NCI-H2171 treated with DMSO at 0.1 percent for 48 hours (cell line): ENCODE measurements at regions not wholly inside any gene's neighbourhood (a gene's known extent, or its start where the extent isn't known, plus 50 kb on each side); places are given as distances from the start of the nearest gene placed in this dataset.
"Not testable (repeated sequence)": the region's sequence is repeated elsewhere in the genome, so short reads cannot be mapped to it uniquely, and the experiment has no call there.

Experiments
- DNase-seq: peaks from one replicate; lab custom pipeline; 2025; lab: John Stamatoyannopoulos, UW

DNA sequence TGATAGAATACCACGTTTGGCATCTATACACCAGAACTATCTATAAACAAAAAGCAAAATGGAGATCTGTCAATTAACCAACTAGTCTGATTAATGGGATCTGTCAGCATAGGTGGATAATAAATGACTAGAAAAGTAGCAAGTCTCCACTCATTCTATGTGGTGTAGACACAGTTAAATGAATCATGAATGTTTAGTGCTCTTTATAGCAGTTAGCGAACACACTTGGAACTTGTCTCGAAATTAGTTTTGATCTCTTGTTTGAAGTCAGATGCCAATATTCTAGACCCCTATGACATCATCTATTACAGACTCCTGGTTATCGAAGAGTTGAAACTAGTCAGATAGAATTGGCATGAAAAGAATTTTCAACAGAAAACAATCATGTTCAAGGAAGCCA, 259.7 kb downstream of the AHR start:
- no peak for DNase-seq

DNA sequence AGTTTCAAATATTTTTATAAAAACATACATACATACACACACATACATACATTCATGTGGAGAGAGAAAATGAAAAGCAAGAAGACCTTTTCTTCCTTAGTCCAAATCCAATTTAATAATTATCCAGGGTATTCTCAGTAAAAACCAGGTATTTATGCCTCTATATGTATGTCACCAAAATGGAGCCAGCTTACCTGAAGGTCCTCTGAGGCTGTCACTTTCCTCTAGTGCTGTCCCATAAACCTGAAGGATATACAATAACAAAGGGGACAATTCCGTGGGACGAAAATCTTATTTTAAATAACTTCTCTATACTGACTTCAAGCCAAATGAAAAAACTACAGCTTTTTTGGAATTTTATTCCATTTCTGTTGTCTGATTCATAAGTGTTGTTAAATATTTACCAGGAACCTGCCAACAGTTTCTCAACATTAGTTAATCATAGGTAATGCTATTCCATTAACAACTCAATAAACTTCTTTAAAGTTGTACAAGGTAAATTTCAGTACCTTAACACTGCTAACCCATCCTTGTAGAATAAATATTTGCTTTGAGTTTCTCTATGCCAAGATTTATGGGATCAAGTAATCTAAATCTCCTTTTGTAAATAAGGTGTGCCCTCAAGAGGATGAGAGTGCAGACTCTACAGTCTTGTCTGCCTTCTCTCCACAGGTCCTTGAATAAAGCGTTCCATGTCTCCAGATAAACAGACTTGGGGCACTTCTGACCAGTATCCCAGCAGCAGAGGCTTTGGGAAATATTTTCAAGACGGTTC, 260.3 kb downstream of the AHR start:
- DNase-seq = no peak

DNA sequence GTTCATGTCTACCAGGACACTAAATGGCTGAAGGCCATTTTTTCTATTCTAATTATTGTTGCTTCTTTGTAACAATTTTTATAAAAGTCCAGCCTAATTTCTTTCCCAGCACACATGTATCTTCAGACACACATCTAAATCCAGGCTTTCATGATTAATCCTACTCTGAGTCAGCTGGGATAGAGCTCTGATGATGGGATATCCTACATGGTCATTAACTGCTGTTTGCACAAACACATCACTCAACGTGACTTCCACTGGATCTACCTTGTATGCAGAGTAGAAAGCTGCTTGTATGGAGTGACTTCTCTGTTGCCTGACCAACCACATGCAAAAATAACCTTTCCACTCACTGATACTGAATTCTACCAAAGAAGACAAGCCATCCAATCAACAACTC, 260.9 kb downstream of the AHR start:
- DNase-seq = no peak

DNA sequence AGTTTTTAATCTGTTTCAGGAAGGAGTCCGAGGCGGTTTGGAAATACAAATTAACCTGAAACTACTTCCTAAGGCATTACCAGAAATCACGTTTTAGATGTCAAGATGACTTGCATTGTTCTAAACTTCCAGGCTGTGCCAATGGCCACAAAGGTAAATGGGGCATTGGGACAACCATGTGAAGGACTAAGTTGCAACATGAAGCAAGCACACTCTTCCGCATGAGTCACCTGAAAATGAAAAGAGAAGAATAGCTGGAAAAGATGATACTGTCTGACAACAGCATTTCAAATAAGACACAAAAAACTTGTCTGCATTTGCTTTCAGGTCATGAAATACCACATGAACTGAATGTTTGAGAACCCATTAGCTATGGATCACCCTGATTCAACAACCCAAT, 262.1 kb downstream of the AHR start:
- DNase-seq = no peak

DNA sequence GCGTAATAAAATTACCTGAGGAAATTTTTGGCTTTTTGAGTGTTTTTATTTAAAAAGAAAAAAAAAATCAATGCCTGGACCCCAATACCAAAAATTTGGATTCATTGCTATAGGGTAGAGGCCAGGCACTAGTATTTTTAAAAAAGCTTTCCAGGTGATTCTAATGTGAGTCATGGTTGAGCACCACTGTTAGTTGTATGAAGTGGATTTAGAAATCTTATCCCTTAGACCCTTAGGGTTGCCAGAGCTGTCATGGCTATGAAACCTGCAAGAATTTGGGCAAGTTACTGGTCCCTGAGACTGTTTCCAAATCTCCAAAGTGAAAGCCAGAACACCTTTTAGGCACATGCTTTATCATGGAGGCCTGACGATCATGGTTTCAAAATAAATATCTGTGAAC, 262.5 kb downstream of the AHR start:
- no peak for DNase-seq

DNA sequence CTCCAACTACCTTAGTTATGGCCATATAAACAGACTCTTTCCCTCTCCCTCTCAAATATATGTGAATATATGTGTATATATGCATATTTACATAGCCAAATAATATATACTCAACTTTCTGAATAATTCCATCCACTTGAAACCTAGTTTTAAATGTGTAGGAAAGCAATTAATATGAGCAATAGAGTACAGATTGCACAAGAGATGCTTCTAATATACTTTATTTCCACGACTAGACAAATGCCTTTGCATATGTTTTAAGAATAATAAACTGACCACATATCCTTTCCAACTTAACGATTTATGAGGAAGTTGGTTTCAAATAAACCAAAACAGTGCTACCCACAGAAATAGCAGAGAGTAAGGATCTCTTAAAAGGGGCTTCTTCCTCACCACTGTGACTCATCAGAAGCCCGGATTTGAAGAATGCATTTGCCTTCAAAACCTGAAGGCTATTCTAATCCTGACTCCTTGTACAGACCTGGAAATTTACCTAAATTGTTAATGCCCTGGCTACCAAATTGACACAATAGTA, 266.3 kb downstream of the AHR start:
- DNase-seq = no peak

DNA sequence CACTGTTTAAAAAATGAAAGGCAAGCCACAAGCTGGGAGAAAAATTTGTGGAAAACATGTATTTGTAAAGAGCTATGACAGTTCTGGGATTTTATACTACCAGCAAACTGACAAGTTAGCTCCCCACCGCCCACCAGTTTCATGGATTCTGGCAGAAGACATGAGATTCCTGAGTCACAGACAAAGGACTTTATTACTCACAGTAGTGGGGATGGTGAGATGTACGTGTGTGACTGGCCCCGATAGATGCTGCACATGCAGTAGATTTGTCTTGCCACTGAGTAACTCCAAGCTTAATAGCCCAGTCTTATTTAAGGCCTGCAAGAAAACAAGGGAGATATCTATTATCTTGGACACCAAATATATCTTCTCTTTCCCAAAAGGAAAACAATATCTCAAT, 281.7 kb downstream of the AHR start:
- no peak for DNase-seq

DNA sequence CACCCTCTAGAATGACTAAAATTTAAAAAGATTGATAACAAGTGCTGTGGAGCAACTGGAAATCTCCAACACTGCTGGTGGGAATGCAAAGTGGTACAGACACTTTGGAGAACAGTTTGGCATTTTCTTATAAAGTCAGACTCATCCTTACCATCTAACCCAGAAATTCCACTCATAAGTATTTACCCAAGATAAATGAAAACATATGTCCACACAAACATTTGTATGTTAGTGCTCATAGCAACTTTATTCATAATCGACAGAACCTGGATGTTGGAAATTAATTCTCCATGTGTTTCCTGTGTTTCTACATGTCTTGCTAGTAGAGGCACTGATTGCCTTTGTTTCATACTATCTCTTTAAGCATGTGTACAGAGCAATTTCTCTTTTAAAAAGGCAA, 282.4 kb downstream of the AHR start:
- DNase-seq = no peak

DNA sequence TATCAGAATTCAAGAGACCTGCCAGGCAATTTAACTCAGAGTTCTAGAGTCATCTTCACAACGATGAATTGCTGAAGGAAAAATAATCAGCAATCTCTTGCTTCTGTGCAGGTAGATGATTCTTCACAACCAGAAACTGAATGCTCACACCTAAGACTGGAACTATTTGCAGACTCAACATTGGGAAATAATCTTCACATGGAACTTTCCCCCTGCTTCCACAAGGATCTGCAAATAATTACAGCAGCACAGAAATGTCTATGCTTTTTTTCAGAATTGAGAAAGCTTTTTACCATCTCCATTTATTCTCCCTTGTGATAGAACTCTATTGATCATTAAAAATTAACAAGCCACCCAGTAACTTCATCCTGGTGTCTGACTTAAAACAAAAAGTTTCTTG, 282.8 kb downstream of the AHR start:
- no peak for DNase-seq

DNA sequence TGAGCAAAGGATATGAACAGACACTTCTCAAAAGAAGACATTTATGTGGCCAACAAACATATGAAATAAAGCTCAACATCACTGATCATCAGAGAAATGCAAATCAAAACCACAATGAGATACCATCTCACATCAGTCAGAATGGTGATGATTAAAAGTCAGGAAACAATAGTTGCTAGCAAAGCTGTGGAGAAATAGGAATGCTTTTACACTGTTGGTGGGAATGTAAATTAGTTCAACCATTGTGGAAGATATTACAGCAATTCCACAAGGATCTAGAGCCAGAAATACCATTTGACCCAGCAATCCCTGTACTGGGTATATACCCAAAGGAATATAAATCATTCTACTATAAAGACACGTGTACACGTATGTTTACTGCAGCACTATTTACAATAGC, 284.2 kb downstream of the AHR start:
- DNase-seq = not testable (repeated sequence)

DNA sequence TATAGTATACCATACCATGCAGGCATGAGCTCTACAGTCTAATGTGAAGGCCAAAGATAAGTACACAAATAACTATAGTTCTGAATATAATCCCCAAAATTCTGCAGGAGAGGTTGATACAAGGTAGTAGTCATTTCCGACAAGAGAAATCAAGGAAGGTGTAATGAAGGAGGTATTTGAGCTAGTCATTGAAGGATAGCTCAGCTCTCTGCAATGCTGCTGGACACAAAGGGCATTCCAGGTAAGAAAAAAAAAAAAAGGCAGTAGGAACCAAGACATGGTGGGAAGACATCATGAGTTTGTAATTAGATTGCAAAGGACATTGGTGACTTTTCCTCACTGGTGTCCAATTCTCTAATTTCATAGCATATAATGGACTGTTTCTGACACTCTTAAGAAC, 285.3 kb downstream of the AHR start:
- no peak for DNase-seq

DNA sequence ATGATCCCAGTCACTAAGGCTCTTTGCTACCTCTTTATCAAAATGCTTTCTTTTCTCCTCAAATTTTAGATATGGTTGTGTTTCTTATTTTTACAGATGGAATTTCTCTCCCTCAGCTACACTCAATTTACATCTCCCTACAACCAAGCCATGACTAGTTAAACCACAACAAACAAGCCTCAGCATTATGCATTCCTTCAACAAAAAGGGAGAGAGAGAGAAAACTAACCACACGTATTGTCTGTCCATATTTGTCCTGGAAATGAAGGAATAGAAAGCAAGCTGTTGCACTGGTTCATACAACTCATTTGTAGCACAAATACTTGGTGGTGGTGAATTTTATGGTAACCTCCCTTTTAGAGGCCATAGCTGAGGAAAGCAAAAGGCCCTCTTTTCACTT, 286.4 kb downstream of the AHR start:
- no peak for DNase-seq

DNA sequence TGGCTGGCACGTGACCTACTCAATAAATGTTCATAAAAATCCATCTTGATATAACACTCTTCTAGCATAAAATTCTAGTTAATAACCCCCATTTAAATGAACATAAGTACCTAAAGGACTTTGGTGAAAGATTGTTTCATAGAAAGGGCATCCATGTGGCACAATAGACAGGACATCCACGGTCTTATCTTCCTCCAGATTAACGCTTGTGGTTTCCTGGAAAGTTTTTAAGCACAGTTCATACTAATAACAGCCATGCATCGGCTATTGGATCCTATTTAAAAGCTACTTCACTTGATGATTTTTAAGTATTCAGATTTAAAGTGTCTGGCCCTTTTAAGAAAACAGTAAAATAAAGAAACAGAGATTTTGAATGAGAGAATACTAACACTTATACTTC, 288.3 kb downstream of the AHR start:
- DNase-seq = no peak

DNA sequence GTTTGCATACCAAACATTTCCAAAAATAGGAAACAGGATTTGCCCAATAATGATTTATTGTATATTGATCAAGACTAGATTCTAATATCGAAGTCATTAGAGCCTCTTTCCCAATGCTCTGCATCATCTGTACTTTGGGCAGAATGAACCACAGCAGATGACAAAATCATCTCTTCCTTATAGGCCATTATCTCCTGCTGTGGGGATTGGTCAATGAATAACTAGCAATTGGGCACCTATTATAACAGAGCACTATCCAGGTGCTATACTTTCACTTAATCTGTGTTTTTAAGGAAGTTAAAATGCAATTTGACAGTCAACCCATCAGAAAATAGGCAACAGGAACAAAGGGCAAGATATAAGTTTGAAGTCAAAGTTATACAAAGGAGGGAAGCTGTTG, 290.3 kb downstream of the AHR start:
- DNase-seq = no peak

DNA sequence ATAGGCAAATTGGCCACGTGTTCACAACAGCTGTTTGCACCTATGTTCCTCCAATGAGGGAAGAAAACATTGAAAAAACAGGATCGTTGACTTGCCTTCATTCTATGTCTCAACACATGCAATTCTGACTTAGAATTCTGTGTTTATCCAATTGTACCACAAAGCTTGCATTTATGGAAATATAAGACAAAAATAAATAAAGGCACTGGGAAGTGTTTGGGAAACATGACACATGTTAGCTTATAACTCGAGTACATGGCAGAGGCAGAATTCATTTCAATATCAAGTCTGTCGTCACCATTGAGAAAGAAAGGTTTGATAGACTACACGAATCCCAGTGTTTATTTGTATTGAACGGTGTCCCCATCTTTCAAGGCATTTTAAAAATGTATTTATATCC, 291.2 kb downstream of the AHR start:
- DNase-seq = no peak

DNA sequence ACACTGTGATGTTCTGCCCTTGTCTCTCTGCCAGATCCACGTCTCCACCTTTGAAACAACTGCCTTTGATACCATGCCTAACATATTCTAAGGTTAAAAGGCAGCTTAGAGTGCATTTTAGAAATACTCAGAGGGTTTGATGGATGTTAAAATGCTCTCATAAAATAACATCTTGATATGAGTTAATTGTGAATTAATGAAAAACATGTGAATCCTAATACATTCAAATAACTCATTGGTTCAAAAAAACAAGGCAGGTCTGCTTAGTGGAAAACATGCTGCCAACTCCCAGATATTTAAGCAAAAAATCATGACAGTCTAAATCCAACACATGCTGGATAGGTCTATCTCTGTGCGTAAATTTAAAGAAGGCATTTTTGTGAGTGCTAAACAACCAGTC, 291.8 kb downstream of the AHR start:
- DNase-seq = no peak

DNA sequence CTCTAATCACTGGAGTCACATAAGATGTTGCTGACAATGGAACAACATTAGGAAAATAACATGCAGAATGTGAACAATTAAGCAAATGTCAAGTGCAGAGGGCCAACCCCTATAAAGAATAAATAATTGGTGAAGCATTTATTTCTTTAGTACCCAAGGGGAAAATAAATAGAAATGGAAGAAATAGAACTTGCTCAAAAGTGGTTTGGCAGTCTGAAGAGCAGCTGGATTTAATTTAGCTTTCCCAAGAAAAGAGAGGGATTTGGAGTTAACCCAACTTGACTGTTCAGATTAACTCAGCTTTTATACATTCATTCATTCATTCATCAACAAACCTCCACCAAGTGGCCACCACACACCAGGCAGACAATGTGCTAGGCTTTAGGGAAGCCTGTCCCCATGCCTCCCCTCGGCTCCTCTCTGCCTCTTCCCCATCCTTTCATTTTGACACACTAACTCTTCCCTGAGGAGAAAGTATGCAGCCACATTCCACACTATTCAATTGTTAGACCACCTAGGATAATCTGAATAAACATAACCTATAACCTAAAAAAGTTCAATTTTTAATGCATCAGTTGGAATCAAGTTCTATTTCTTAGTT, 295.5 kb downstream of the AHR start:
- DNase-seq = no peak

DNA sequence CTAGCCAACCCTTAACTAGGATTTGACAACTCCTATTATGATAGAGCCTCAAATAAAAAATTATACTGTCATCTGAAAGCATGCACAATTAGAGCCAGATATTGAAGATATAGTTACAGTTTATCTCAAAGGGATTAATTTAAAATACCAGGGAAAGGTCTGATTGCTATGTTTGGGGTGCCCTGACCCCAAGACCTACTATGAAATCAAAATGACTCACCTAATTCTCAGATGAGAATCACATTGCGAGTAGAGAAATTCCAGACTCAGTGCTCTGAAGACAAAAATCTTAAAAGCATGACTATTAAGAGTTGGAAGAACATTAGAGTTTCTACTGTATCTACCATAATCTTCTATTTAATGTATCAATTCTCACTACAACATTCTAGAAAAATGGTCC, 297.1 kb downstream of the AHR start:
- no peak for DNase-seq

DNA sequence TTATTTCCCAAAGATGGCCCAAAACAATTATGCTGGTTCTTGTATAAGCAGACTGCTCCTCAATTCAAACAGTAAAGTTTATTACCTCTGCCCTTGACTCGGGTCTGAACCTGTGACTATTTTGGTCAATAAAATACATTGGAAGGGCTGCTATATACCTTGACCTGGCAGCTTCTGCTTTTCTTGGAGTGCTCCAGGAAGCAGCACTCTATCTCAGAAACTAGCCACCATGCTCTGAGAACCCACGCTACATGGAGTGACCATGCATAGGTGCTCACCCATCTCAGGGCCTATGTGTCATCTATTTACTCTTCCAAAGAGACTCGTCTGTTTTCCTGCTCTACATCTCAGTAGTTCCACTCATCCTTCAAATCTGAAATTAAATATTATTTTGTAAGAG, 299.9 kb downstream of the AHR start:
- no peak for DNase-seq

DNA sequence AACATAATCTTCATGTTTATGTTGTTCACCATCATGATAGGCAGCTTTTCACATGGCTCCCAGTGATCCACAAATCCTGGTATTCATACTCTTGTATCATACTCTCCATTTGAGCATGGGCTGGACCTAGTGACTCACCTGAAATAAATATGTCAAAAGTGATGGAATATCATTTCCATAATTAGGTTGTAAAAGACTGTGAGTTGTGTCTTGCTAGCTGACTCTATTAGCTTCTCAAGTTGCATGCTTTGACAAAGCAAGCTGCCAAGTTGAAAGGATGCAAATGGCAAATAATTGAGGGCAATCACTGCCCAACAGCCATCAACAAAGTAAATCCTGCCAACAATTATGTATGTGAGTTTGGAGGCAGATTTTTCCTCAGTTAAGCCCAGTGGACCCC, 300.4 kb downstream of the AHR start:
- DNase-seq = no peak

DNA sequence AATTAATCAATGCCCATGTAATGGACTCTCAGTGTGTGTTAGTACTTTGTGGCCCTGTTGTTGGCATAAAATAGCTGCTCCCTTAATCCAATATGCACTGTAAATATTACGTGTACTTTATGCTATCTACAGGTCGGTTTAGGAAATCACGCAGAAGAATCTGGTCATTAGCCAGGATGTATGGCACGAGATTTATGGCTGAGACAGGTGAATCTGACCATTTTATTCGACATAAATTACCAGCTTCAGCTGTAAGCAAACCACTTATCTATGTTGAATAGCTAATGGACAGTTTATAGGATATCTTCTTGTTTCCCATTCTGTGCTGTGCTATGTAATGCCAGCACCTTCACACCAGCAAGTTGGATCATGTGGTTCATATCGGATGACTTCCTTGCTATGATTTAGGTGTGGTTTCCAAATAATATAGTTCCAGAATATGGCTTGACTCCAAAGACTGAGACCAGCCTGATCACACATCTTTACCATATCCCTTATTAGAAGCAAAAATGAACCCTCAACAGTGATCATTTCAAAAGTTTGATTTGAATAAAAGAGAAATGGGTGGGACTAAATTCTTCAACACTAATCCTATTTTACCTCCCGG, 301.4 kb downstream of the AHR start:
- no peak for DNase-seq

DNA sequence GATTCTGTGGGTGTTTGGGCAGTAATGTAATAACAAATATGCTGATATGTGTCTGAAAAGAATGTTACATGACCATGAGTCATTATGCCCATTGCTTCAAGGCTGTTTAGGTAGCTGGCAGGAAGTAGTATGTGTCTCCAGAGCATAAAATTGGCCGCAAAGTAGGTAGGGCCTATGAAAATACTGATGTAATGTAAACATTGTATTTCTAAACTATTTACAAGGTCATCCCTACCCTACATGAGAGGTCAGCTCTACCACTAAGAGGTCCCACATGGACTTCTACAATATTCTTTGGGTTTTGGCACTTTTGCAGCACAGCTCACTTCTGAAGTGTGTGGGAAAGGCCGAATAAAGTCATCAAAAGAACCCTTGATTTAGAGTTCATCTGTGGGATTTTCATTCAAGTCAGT, 301.9 kb downstream of the AHR start:
- DNase-seq = no peak

DNA sequence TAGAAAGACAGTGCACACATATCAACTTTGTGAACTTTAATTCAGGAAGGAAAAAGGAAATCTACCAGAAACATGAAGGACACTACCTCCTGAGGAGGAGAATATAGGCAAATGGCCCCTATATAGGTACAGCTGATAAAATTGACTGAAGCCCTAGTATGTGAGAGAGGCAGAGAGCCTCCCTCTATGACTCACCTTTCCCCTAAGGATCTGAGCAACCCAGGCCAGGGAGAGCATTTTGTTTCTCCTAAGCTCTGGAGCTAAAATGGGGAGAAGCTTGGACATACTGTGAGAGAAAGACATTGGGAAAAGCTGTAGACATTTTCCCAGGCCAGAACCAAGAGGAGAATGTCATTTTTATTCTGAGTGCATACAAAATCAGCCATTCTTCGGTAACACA, 303.5 kb downstream of the AHR start:
- DNase-seq = no peak
